Muscle of back (tissue), 3 donors: ENCODE measurements at regions not wholly inside any gene's neighbourhood (a gene's known extent, or its start where the extent isn't known, plus 50 kb on each side); places are given as distances from the start of the nearest gene placed in this dataset.
"Not testable (repeated sequence)": the region's sequence is repeated elsewhere in the genome, so short reads cannot be mapped to it uniquely, and the experiment has no call there.

Source experiments
- DNase-seq, 3 donors: peaks; one replicate each; pipeline versions ENCODE4 v3.0.0 to v3.0.0-alpha.2; 2013

- peak; percentile 43 to 77 (median 63) for DNase-seq
These were observed 658.0 kb upstream of the DPPA4 start for GRCh38 chr3:109995377-109995776.

- not testable (repeated sequence) for DNase-seq
These were observed 664.6 kb upstream of the DPPA4 start for GRCh38 chr3:110001905-110002304.

GRCh38 chr3:110006913-110007312, 669.6 kb upstream of the DPPA4 start:
- DNase-seq: no peak

GRCh38 chr3:110015231-110015963, 678.1 kb upstream of the DPPA4 start:
- DNase-seq: no peak

- peak in 2 of 3 donors; percentile 32 to 67 for DNase-seq
These were observed 679.0 kb upstream of the DPPA4 start for GRCh38 chr3:110016235-110016815.

- DNase-seq: no peak
These were observed 680.0 kb upstream of the DPPA4 start for GRCh38 chr3:110017304-110017703.

GRCh38 chr3:110021659-110022058, 684.3 kb upstream of the DPPA4 start:
- no peak for DNase-seq

GRCh38 chr3:110023022-110023421, 685.7 kb upstream of the DPPA4 start:
- not testable (repeated sequence) for DNase-seq

GRCh38 chr3:110026421-110026820, 689.1 kb upstream of the DPPA4 start:
- no peak for DNase-seq

GRCh38 chr3:110027446-110028080, 690.2 kb upstream of the DPPA4 start:
- DNase-seq: no peak

GRCh38 chr3:110031975-110032374, 694.6 kb upstream of the DPPA4 start:
- no peak for DNase-seq

- no peak for DNase-seq
These were observed 722.1 kb upstream of the DPPA4 start for GRCh38 chr3:110059431-110059830.

- peak in 1 of 3 donors; percentile 40 for DNase-seq
These were observed 725.4 kb upstream of the DPPA4 start for GRCh38 chr3:110062716-110063115.

GRCh38 chr3:110063178-110063577, 725.8 kb upstream of the DPPA4 start:
- DNase-seq: peak in 1 of 3 donors; percentile 44

GRCh38 chr3:110066206-110066605, 728.9 kb upstream of the DPPA4 start:
- DNase-seq: peak in 1 of 3 donors; percentile 16

- no peak for DNase-seq
These were observed 730.2 kb upstream of the DPPA4 start for GRCh38 chr3:110067527-110067926.

GRCh38 chr3:110069761-110070160, 732.4 kb upstream of the DPPA4 start:
- no peak for DNase-seq

GRCh38 chr3:110070161-110070916, 733.0 kb upstream of the DPPA4 start:
- peak; percentile 44 to 73 (median 59) for DNase-seq

- DNase-seq: no peak
These were observed 736.7 kb upstream of the DPPA4 start for GRCh38 chr3:110074095-110074494.

GRCh38 chr3:110077093-110077492, 739.7 kb upstream of the DPPA4 start:
- no peak for DNase-seq

- no peak for DNase-seq
These were observed 756.1 kb upstream of the DPPA4 start for GRCh38 chr3:110093411-110093810.

- DNase-seq: no peak
These were observed 756.6 kb upstream of the DPPA4 start for GRCh38 chr3:110093812-110094401.
